ENCODE measurements at regions not wholly inside any gene's neighbourhood (a gene's known extent, or its start where the extent isn't known, plus 50 kb on each side); places are given as distances from the start of the nearest gene placed in this dataset.
"Not testable (repeated sequence)": the region's sequence is repeated elsewhere in the genome, so short reads cannot be mapped to it uniquely, and the experiment has no call there.

DNA sequence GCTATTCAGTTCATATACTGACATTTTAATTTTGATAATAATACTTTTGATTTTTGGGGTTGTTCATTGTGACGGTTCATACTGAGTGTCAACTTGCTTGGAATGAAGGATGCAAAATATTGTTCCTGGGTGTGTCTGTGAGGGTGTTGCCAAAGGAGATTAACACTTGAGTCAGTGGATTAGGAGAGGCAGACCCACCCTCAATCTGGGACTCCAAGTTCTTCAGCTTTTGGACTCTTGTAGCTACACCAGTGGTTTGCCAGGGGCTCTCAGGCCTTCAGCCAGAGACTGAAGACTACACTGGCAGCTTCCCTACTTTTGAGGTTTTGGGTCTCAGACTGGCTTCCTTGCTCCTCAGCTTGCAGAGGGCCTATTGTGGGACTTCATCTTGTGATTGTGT lies 242.2 kb downstream of the SATB1 start:
- not testable (repeated sequence) for TF ChIP-seq CTCF (IDR thresholded peaks at IDR 0.05); EZH2 (IDR thresholded peaks at IDR 0.05; ENCODE audit: borderline replicate concordance, insufficient read depth, low read depth, low read length, poor library complexity, severe bottlenecking)

Data from B cell (primary cell).